Islet of Langerhans (tissue), 1 donor: ENCODE measurements at regions not wholly inside any gene's neighbourhood (a gene's known extent, or its start where the extent isn't known, plus 50 kb on each side); places are given as distances from the start of the nearest gene placed in this dataset.
"Not testable (repeated sequence)": the region's sequence is repeated elsewhere in the genome, so short reads cannot be mapped to it uniquely, and the experiment has no call there.

Experiments used
- FAIRE-seq: peaks from one replicate; lab custom pipeline; 2011; peaks lifted over from hg19 to GRCh38; lab: Jason Lieb, UNC

DNA sequence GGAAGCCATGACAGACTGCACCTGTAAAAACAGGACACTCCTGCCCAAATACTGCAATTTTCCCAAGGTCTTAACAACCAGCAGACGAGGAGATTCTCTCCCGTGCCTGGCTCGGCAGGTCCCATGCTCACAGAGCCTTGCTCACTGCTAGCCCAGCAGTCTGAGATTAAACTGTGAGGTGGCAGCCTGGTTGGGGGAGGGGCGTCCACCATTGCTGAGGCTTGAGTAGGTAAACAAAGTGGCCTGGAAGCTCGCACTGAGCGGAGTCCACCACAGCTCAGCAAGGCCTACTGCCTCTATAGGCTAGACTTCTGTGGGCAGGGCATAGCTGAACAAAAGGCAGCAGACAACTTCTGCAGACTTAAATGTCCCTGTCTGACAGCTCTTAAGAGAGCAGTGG lies 80.3 kb downstream of the ANXA5 start:
- FAIRE-seq, result not testable (repeated sequence)

DNA sequence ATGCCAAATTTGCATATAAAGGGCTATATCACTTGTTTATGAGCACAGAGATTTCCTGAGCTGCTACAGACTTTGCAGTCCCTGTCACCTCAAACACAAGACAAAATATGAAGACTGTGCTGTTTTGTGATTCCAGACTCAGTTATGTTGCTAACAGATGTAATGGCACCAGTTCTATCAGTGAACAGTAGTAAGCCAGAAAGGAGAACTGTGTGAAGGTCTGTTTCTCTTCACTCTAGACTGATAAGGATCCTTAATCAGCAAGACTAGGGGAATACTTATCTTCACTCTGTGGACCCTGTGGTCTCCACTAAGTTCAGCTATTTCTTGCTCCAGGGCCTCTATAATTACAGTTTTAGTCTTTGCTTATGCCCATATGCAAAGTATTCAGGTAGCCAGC lies 82.7 kb downstream of the ANXA5 start:
- FAIRE-seq, result no peak

DNA sequence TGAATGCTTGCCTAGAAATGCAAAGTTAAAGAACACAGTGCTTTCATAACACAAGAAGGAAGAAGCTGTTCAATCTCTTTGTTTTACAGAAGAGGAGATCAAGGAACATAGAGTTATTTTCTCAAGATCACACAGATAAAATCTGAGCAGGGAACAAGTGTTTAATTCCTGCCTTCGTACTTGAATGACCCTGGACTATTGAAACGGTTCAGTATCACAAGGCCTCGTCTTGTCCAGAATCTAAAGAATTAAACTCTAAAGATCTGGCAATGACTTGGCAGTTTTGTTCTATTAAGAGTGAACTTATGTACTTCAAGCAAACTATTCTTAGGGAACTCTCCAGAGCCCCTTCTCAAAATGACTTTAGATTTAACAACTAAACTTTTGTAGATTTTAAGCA lies 97.7 kb downstream of the ANXA5 start:
- no peak for FAIRE-seq

DNA sequence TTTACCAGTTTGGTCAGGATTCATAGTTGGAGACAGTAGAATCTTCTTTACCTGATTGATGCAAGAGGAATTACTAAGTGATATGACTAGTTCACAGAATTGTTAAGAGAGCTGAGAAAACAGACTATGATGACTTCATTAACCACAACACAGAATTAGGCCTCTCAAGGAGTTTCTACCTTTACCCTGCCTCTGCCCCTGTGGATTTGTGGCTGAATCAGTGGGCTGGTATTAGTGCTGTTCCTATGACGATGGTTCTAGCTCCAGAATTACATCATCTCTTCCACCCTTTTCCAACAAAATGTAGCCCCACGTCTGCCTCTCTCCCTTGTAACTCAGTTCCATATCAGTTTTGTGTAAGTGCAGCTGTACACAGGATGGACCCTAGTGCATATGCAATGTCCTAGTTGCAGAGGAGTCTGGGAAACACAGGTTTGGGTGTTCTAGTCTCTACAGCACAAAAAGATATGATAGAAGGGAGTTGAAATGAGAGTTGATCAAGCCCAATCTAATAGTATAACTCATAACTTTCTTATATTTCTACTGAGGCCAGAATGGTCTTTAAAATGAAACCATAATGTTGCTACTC lies 99.3 kb downstream of the ANXA5 start:
- no peak for FAIRE-seq

DNA sequence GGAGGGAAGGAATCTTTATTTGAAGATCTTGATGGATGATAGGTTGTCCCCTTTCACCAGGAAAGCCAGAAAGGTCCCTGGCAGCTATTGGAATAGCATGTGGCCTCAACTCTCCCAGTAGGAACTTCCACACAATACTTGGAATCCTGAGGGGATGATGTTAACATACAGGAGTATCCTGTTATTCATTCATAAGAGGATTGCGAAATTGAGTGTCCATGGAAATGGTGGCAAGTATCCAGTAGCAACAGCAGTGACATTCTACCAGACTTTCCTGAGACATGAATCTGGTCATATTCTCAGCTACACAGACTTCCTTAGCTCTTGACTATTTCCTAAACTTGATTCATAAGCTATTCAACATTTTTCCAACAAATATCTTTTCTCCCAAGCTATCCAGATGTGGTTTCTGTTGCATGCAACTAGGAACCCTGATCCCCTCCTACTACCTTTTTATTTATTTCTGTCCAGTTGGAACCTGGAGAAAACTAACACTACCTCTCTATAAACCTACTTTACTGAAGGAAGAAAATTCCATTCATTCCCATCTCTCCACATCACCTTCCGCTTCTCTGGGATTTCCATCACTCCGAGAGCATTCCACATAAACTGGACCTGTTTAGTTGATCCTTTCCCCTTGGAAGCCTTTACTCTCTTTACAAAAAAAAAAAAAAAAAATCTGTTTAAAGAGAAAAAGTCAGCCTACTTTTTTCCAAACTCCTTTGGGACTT lies 101.8 kb downstream of the ANXA5 start:
- FAIRE-seq, result no peak

GRCh38 chr4:121593760-121594159 lies 103.0 kb downstream of the ANXA5 start:
- no peak for FAIRE-seq

GRCh38 chr4:121592257-121592656 lies 104.5 kb downstream of the ANXA5 start:
- not testable (repeated sequence) for FAIRE-seq

- FAIRE-seq, result no peak
Observed at GRCh38 chr4:121584836-121585235, 111.9 kb downstream of the ANXA5 start.

GRCh38 chr4:121583396-121583795 lies 113.4 kb downstream of the ANXA5 start:
- FAIRE-seq, result no peak

DNA sequence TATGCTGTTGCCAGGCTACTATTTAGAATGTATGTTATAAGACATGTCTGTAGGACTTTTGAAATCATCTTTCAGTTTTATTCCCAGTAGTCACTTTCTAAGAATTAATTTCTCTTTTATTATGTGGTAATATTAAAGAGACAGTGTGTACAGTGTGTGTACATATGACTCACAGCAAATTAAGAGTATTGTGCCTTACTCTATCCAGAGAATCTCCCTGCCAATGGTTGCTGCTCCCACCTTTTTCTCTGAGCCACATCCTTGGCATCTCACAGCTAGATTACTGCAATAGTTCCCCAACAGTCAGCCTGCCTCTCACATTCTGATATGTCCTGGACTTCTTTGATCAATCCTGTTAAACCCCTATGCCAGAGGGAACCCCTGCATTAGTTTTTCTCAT lies 114.5 kb downstream of the ANXA5 start:
- FAIRE-seq, result no peak

- FAIRE-seq, result not testable (repeated sequence)
Observed at GRCh38 chr4:121575392-121575791, 121.4 kb downstream of the ANXA5 start.

- FAIRE-seq, result no peak
Observed at GRCh38 chr4:121574618-121575017, 122.2 kb downstream of the ANXA5 start.

DNA sequence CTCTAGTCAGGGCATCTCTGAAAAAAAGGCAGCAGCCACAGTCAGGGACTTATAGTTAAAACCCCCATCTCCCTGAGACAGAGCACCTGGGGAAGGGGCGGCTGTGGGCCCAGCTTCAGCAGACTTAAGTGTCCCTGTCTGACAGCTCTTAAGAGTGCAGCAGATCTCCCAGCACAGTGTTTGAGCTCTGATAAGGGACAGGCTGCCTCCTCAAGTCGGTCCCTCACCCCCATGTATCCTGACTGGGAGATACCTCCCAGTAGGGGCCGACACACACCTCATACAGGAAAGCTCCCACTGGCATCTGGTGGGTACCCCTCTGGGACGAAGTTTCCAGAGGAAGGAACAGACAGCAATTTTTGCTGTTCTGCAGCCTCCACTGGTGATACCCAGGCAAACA lies 129.0 kb downstream of the ANXA5 start:
- no peak for FAIRE-seq

DNA sequence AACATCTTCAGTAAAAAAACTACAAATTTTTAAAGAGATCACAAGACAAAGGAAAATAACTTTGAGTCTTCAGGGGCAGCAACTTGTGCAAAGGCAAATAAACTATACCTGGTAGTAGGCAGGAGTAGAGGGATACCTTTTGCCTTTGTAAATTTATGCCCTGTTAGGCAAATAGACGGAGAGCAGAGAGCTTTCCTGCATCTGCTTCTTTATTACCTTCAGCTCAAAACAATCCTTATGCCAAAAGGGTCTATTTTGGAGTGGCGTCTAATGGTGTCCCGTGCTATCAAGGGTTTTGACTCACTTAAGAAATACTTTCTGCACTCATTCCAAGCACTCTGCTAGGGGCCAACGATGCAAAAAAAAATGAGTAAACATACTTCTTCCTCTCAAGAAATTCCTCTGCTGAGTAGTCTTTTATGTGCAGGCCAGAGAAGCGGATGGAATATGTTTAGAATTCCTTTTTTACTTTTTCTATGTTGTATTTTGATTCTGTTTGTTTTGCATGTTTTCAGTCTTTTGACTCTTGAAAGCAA lies 131.9 kb downstream of the ANXA5 start:
- FAIRE-seq, result no peak

DNA sequence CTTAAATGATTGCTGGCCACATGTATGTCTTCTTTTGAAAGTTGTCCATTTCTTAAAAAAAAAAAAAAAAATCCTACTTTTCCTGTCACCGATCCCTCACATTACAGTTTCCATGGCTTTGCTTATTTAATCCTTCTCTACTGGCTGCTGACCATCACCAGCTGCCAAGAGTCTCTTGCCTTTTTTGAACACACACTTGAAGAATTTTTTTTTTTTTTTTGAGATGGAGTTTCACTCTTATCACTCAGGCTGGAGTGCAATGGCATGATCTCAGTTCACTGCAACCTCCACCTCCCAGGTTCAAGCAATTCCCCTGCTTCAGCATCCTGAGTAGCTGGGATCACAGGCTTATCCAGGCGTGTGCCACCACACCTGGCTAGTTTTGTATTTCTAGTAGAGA lies 134.0 kb downstream of the ANXA5 start:
- no peak for FAIRE-seq

GRCh38 chr4:121555315-121556107 lies 141.3 kb downstream of the ANXA5 start:
- FAIRE-seq, result no peak

GRCh38 chr4:121554382-121554781 lies 142.4 kb downstream of the ANXA5 start:
- no peak for FAIRE-seq

- no peak for FAIRE-seq
Observed at GRCh38 chr4:121551881-121552280, 144.9 kb downstream of the ANXA5 start.

- FAIRE-seq, result no peak
Observed at GRCh38 chr4:121551271-121551670, 145.5 kb downstream of the ANXA5 start.

DNA sequence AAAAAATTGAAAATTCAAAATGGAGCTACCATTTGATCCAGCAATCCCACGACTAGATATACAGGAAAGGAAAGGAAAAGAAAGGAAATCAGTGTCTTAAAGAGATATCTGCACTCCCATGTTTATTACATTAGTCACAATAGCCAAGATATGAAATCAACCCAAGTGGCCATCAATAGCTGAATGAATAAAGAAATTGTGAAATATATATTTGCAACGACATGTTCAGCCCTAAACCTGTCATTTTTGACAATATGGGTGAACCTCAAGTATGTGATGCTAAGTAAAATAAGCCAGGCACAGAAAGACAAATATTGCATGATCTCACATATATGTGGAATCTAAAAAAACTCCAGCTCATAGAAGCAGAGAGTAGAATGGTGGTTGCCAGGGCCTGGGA lies 155.1 kb downstream of the ANXA5 start:
- no peak for FAIRE-seq

DNA sequence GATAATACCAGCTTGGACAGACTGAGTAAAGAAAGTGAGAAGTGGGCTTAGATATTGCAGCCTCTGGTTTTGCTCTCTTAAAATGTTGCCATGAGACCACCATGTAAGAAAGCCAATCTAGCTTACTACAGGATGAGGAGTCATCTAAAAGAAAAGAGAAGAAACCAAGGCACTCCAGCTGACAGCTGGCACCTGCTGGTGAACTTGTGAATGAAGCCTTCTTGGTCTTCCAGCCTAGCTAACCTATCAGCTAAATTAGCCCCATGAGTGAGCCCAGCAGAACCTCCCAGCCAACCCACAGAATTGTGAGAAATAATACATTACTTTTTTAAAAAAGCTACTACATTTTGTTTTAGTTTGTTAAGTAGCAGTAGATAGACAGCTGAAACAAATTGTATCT lies 154.5 kb upstream of the QRFPR start:
- no peak for FAIRE-seq

GRCh38 chr4:121534187-121534586 lies 153.4 kb upstream of the QRFPR start:
- no peak for FAIRE-seq

DNA sequence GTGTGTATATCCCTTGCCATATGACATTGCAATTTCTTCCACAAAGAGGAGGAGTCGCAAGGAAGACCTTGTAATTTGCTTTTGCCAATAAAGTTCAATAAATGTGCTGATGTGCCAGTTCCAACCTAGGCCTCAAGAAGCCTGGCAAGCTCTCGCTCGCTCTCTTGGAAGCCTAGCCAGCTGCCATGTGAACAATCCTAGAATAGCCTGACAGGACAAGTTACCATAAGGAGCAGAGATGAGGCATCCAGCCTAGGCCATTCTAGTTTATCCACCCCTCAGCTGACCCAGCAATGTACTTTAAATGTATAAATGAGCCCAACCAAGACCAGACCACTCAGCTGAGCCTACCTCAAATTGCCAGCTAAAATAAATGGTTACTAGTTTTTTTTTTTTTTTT lies 145.7 kb upstream of the QRFPR start:
- FAIRE-seq, result no peak
